Adrenal gland (tissue), 5 donors: ENCODE measurements at regions not wholly inside any gene's neighbourhood (a gene's known extent, or its start where the extent isn't known, plus 50 kb on each side); places are given as distances from the start of the nearest gene placed in this dataset.

Experiments
- CTCF ChIP-seq, 6 experiments: fragments of 450-650 bp in 4 of 6; fragments of 200-600 bp in 2 of 6; sonication (generic) in 1 of 6; IDR thresholded peaks; 1 replicate in 5 of 6; 2 replicates in 1 of 6; pipeline versions ENCODE4 v1.5.1 to v1.8.0; 2016 to 2021; ENCODE audit warnings: antibody characterized with exemption in 6 of 6, mild to moderate bottlenecking in 2 of 6, moderate library complexity in 1 of 6
- POLR2A ChIP-seq, 2 donors: fragments of 450-650 bp; IDR thresholded peaks; one replicate each; pipeline ENCODE4 v1.6.1; 2017; ENCODE audit warnings: antibody characterized with exemption in 2 of 2, mild to moderate bottlenecking in 2 of 2, moderate library complexity in 1 of 2
- donor health status: DM: no; HTN: no; CAD: no.

- no peak for TF ChIP-seq POLR2A (IDR thresholded peaks at IDR 0.05)
- no peak for TF ChIP-seq CTCF (IDR thresholded peaks at IDR 0.05)
Measured at GRCh38 chr11:97880209-97880608, 1140.5 kb upstream of the CNTN5 start.
